ENCODE measurements at regions not wholly inside any gene's neighbourhood (a gene's known extent, or its start where the extent isn't known, plus 50 kb on each side); places are given as distances from the start of the nearest gene placed in this dataset.

- no peak for DNase-seq
These were observed 71.6 kb upstream of the GAREM1 start for GRCh38 chr18:32542221-32542798.

GRCh38 chr18:32530947-32531651, 60.4 kb upstream of the GAREM1 start:
- DNase-seq: no peak

GRCh38 chr18:32529722-32530420, 59.2 kb upstream of the GAREM1 start:
- DNase-seq: no peak

- no peak for DNase-seq
These were observed 50.1 kb upstream of the GAREM1 start for GRCh38 chr18:32520771-32521170.
